NT2/D1 (cell line): ENCODE measurements at regions not wholly inside any gene's neighbourhood (a gene's known extent, or its start where the extent isn't known, plus 50 kb on each side); places are given as distances from the start of the nearest gene placed in this dataset.

Experiments used
- DNase-seq: peaks from one replicate; pipeline ENCODE4 v3.0.0-alpha.2; 2011; ENCODE audit warnings: low read depth, low spot score
- H3K27me3 ChIP-seq: 2 replicates; pipeline ENCODE4 v1.6.0; 2011; ENCODE audit warnings: mild to moderate bottlenecking; ENCODE audit not compliant: insufficient read length, insufficient read depth
- H3K36me3 ChIP-seq: 2 replicates; pipeline ENCODE4 v1.6.1; 2011; ENCODE audit warnings: mild to moderate bottlenecking, low read length, mixed read lengths; ENCODE audit not compliant: insufficient read depth, insufficient read length
- H3K4me1 ChIP-seq: 2 replicates; pipeline ENCODE4 v1.5.1; 2011; ENCODE audit not compliant: insufficient read depth, insufficient read length
- H3K4me3 ChIP-seq: 2 replicates; pipeline ENCODE4 v1.5.1; 2011; ENCODE audit warnings: low read depth; ENCODE audit not compliant: insufficient read length
- H3K9ac ChIP-seq: 2 replicates; pipeline ENCODE4 v1.6.0; 2011; ENCODE audit warnings: low read depth; ENCODE audit not compliant: insufficient read length
- H3K9me3 ChIP-seq: 2 replicates; pipeline ENCODE4 v1.5.1; 2011; ENCODE audit warnings: mild to moderate bottlenecking, low read length; ENCODE audit not compliant: insufficient read depth
- SUZ12 ChIP-seq: IDR thresholded peaks from 2 replicates; pipeline ENCODE4 v1.6.1; 2011; ENCODE audit not compliant: insufficient read length, insufficient read depth; ENCODE audit errors: extremely low read depth
- YY1 ChIP-seq: IDR thresholded peaks from 2 replicates; pipeline ENCODE4 v1.6.1; 2011; ENCODE audit not compliant: insufficient read length, insufficient read depth
- ZNF274 ChIP-seq: IDR thresholded peaks from 2 replicates; pipeline ENCODE4 v1.6.1; 2011; ENCODE audit warnings: mild to moderate bottlenecking, low read depth, low read length

DNA sequence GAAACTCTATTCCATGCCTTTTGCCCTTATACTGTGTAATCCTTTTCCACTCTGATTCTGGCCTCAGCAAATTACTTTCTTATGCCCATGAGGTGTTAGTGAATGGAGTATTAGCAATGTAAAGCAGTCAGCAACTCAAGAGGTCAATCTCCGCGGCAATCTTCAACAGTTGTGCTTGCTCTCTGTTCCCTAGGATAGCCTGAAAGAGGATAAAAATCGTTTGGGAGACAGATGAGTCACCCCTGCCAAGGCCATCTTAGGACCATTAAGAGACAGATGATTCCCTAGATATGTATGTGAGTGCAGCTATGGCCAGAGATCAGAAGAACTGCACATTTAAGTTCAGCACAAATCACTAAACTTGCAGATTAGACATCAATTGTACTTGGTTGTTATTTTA, 1145.8 kb downstream of the GALC start:
- no peak for DNase-seq

DNA sequence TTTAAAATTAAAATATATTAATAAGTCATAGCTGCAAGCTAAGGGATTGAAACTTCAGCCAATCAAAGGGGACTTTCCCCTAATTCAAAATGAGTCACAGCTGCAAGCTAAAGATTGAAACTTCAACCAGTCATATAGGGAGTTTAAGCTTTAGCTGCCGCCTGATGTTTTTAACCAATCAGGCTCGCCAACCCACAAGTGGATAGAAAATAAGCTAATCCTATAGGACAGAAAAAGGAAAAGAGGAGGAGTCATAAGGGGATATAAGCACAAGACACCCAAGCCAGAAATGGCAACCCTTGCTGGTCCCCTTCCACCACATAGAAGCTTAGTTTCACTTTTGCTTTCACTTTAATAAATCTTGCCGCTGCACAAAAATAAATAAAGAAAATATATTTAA, 1154.6 kb downstream of the GALC start:
- no peak for TF ChIP-seq YY1
- no peak for TF ChIP-seq SUZ12
- no peak for TF ChIP-seq ZNF274
- Histone ChIP-seq H3K9me3 (no peaks in the 10 kb centered on the region), H3K4me1 (no peaks in the 10 kb centered on the region), H3K9ac (no peak overlapping the region), H3K4me3 (no peak overlapping the region), H3K36me3 (no peaks in the 10 kb centered on the region), H3K27me3 (no peaks in the 10 kb centered on the region)
- no peak for DNase-seq

More for the DNA sequence above, 1145.8 kb downstream of the GALC start:
- H3K36me3 ChIP-seq = no peaks in the 10 kb centered on the region
- H3K4me3 ChIP-seq = no peak overlapping the region
- no peaks in the 10 kb centered on the region for H3K9me3 ChIP-seq
- H3K27me3 ChIP-seq = no peaks in the 10 kb centered on the region
- no peak overlapping the region for H3K9ac ChIP-seq
- no peaks in the 10 kb centered on the region for H3K4me1 ChIP-seq
- TF ChIP-seq ZNF274 (no peak), YY1 (no peak), SUZ12 (no peak)

DNA sequence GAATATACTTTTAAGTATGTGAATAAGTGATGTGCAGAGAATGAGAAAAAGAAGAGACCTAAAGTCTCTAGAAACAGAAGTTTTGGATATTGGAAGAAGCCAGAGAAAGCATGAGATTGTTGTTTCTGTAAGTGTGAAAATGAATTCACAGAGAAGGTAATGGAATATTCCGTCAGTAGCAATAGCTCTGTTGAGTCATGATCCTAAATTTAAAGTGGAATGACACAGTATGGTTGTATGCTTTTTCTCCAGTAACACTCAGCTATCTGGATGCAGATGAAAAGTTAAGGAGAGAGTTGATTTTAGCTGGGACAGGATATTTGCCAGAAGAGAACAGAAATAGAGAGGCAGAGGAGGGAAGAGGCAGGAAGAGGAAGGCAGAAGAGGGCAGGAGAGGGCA, 1166.3 kb downstream of the GALC start:
- no peaks in the 10 kb centered on the region for H3K27me3 ChIP-seq

DNA sequence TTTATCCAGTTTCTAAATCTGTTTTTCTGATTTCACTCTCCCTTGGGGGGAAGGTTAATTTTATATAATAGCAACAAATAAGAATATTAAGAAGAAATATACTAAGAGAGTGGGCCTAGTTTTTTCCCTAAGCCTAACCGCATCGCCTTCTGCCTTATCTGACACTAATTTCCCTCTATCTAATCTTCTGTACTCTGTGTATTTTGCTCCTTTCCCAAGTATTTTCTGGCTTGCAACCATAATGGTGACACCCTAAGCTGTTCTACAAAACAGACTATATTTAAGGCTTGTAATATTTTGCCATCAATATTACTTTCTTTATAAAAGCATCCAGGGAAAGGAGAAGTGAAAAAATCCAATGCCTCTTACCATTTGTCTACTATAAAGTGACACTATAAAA, 1168.8 kb downstream of the GALC start:
- Histone ChIP-seq H3K27me3 (no peaks in the 10 kb centered on the region), H3K9ac (no peak overlapping the region), H3K36me3 (no peaks in the 10 kb centered on the region), H3K9me3 (no peaks in the 10 kb centered on the region), H3K4me1 (no peaks in the 10 kb centered on the region), H3K4me3 (no peak overlapping the region)
- TF ChIP-seq ZNF274 (no peak), SUZ12 (no peak), YY1 (no peak)
- DNase-seq = no peak

More for the DNA sequence above, 1166.3 kb downstream of the GALC start:
- TF ChIP-seq SUZ12 (no peak), YY1 (no peak), ZNF274 (no peak)
- H3K4me3 ChIP-seq = no peak overlapping the region
- no peak overlapping the region for H3K9ac ChIP-seq
- no peaks in the 10 kb centered on the region for H3K36me3 ChIP-seq
- no peaks in the 10 kb centered on the region for H3K9me3 ChIP-seq
- no peak for DNase-seq
- no peaks in the 10 kb centered on the region for H3K4me1 ChIP-seq

DNA sequence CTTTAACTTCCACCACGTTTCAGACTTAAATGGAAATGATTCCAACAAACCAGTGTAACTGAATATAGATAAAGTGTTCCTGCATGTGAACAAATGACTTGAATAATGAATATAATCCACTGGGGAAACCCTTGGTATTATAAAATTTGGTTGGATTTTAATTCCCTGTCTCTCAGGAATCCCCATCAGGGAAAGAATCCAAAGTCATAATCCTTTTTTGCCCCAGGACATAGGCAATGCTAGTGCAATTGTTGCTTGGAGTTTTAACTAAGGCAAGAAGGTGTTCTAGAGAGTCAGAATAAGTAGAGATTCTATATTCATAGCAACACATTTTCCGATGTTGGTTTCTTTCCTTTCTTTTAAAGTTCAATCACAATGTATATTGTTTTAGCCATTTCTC, 1169.4 kb downstream of the GALC start:
- H3K36me3 ChIP-seq = no peaks in the 10 kb centered on the region
- DNase-seq = no peak
- no peak overlapping the region for H3K4me3 ChIP-seq
- no peak for TF ChIP-seq SUZ12
- TF ChIP-seq ZNF274 = no peak
- TF ChIP-seq YY1 = no peak
- H3K4me1 ChIP-seq = no peaks in the 10 kb centered on the region
- H3K9me3 ChIP-seq = no peaks in the 10 kb centered on the region
- H3K27me3 ChIP-seq = no peaks in the 10 kb centered on the region
- no peak overlapping the region for H3K9ac ChIP-seq

DNA sequence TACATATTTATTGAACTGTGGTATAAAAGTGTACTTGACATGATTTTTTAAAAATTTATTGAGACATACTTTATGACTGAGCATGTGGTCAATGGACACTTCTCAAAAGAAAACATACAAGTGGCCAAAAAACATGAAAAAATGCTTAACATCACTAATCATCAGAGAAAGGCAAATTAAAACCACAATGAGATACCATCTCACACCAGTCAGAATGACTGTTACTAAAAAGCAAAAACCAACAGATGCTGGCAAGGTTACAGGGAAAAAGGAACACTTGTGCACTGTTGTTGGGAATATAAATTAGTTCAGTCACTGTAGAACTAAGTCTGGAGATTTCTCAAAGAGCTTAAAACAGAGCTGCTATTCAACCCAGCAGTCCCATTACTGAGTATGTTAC, 1177.6 kb downstream of the GALC start:
- no peaks in the 10 kb centered on the region for H3K9me3 ChIP-seq
- DNase-seq = no peak
- H3K9ac ChIP-seq = no peak overlapping the region
- TF ChIP-seq ZNF274 (no peak), YY1 (no peak), SUZ12 (no peak)
- H3K4me3 ChIP-seq = no peak overlapping the region
- no peaks in the 10 kb centered on the region for H3K36me3 ChIP-seq
- no peaks in the 10 kb centered on the region for H3K4me1 ChIP-seq
- no peaks in the 10 kb centered on the region for H3K27me3 ChIP-seq

DNA sequence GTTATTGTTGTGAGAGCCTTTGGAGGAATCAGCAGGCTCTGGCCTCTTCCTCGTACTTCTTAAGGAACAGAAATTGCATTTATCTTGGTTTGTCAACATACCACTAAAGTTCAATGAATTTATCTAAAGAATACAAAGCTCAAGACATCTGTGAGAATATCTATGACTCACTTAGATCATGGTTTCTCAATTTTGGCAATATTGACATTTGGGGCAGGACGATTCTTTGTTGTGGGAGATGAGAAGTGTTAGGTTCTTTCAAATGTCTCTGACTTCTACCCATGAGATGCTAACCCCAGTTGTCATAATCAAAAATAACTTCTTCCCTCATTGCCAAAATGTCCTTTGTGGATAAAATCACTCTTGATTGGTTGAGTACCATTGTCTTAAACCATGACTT, 1190.3 kb downstream of the GALC start:
- H3K4me3 ChIP-seq = no peak overlapping the region
- DNase-seq = no peak
- no peaks in the 10 kb centered on the region for H3K36me3 ChIP-seq
- no peaks in the 10 kb centered on the region for H3K4me1 ChIP-seq
- no peaks in the 10 kb centered on the region for H3K9me3 ChIP-seq
- TF ChIP-seq ZNF274 (no peak), SUZ12 (no peak), YY1 (no peak)
- H3K27me3 ChIP-seq = no peaks in the 10 kb centered on the region
- H3K9ac ChIP-seq = no peak overlapping the region

DNA sequence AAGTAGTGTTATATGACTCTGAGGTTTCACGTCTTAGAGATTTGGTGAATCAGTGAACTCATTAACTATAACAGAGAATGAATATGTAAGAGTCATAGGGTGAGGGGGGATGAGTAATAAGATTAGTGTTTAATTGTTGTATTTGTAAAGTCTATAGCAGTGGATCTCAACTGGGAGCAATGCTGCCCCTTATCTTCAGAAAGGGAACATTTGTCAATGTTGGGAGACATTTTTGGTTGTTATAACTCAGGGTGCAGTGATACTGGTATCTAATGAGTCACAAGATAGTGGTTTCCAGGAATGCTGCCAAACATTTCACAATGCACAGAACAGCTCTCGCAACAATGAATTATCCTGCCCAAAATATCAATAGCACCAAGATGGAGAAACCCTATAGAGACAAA, 1193.7 kb downstream of the GALC start:
- Histone ChIP-seq H3K4me3 (no peak overlapping the region), H3K4me1 (no peaks in the 10 kb centered on the region), H3K9me3 (no peaks in the 10 kb centered on the region), H3K27me3 (no peaks in the 10 kb centered on the region), H3K36me3 (no peaks in the 10 kb centered on the region), H3K9ac (no peak overlapping the region)
- TF ChIP-seq ZNF274 (no peak), YY1 (no peak), SUZ12 (no peak)
- no peak for DNase-seq
